GM21360 (cell line): ENCODE measurements at regions not wholly inside any gene's neighbourhood (a gene's known extent, or its start where the extent isn't known, plus 50 kb on each side); places are given as distances from the start of the nearest gene placed in this dataset.
A peak's percentile ranks its signal among the peaks of the same experiment; 100 is the strongest.

ENCODE experiments used
- ATAC-seq: cut with Tn5 transposase; IDR thresholded peaks from one replicate; pipeline ENCODE4 v1.9.1; 2021; ENCODE audit warnings: mild to moderate bottlenecking, moderate library complexity; ENCODE audit not compliant: unreplicated experiment

DNA sequence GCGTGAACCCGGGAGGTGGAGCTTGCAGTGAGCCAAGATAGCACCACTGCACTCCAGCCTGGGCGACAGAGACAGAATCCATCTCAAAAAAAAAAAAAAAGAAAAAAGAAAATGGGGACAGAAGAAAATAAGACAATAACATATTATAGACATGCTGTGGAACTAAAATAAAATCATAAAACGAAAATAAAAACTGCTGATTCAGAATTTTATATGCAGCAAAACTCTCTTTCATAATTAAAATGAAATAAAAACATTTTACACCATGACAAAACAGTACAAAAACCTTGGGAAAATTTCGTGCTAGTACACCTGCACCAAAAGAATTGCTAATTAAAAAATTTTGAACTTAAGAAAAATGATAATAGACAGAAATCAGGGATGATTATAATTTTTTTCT lies 2245.1 kb downstream of the PCDH9 start:
- ATAC-seq: no peak

- no peak for ATAC-seq
Measured at GRCh38 chr13:64962404-64962803, 2267.7 kb downstream of the PCDH9 start.

- no peak for ATAC-seq
Measured at GRCh38 chr13:64959276-64959675, 2270.9 kb downstream of the PCDH9 start.

DNA sequence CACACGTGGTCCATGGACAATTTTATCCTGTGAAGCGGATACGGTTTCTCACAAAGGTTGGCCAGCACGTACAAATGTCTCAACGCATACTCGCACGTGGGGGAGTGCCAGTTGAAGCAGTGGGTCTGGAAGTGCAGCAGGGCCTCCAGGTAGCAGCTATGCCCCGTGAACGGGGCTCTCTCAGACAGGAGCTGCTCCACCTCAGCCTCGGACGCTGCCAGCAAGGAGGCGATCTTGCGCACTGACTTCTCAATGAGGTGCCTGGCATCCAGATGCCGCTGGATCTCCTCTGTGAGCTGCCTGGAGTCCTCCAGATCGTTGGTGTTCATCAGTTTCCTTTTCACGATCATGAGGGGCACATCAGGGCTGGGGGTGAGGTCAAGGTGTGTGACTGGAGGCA lies 2272.0 kb downstream of the PCDH9 start:
- no peak for ATAC-seq

DNA sequence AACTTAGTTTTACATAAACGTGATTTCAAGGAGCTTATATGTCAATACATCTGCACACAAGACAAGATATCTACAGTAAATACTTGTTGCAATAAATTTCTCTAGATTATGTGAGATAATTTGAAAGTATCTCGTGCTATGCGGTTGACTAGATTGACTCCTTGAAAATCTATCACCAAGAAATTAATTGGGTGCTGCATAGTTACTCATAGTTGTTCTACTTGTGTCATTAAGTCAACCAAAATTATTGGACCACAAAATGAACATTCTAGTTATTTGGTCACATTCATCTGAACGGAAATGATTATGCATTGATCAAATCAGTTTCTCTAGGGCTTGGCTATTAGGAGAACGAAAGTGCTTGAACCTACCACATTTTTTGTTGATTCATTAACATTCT lies 2291.5 kb downstream of the PCDH9 start:
- ATAC-seq: no peak

DNA sequence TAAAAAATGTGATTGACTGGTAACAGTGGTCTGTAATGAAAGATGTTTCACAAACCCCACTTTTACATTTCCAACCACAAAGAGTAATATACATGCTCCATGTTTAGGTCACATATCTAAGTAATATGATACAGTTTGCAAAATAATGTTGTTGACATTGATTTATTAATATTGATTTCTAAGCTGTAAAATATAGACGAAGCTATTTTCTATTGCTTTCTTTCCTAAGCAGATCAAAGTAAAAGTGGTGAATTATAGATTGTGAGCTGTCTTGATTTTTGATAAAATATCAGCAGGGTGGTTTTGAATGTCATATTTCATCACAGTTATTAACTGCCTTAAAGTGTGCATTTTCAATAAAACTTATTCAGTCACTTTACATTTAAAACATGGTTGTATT lies 2292.8 kb downstream of the PCDH9 start:
- no peak for ATAC-seq

- no peak for ATAC-seq
Measured at GRCh38 chr13:64936879-64937278, 2293.3 kb downstream of the PCDH9 start.

DNA sequence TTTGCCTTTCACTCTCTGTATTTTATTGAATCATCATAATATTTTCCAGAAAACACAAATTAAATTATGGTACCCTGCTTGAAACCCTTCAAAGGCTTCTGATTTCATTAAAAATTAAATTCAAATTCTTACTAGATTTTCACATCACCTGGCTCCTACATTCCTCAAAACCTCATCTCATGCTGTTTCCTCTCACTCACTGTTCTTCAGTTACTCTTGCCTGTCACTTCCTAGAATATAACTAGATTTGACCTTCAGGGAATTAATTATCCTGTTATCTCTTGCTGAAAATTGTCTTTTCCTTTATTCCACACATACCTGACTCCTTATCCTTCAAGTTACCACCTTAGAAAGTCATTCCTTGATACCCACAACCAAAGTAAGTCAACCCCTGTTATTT lies 2294.7 kb downstream of the PCDH9 start:
- no peak for ATAC-seq

- no peak for ATAC-seq
Measured at GRCh38 chr13:64934569-64935362, 2295.4 kb downstream of the PCDH9 start.

DNA sequence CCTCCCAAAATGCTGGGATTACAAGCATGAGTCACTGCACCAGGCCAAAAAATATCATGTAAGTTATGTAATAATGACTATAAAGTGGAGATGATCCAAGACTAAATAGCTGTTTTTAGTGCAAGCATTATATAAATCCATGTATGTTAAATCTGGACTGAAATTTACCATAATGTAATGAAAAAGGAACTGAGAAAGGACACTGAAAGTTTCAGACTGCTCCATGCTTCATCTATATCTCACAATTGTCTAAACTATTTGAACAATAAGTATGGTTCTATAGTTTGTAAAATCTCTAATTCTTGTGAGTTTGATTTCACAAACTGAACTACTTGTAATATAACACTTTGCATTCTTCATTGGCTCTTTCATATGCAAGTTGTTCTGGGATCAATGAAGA lies 2299.5 kb downstream of the PCDH9 start:
- ATAC-seq: no peak

GRCh38 chr13:64928696-64929499 lies 2301.2 kb downstream of the PCDH9 start:
- ATAC-seq: peak; percentile 82

DNA sequence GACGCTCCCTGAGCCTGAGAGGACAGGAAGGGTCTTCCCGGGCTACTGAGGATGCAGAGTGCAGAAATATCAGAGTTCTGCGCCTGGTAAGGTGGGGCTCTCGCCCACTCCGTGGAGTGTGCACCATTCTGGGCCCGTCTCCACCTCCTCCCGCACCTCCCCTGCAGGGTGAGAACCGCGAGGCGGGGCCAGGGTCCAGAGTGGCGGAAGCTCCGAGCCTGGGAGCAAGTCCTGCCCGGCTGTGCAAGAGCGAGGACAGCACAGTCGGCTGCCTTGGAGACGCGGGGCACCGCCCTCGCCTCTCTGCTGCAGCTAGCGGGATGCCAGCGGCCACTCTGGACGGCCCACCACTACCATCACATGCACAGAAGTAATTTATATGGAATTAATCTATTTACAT lies 2304.4 kb downstream of the PCDH9 start:
- ATAC-seq: no peak

DNA sequence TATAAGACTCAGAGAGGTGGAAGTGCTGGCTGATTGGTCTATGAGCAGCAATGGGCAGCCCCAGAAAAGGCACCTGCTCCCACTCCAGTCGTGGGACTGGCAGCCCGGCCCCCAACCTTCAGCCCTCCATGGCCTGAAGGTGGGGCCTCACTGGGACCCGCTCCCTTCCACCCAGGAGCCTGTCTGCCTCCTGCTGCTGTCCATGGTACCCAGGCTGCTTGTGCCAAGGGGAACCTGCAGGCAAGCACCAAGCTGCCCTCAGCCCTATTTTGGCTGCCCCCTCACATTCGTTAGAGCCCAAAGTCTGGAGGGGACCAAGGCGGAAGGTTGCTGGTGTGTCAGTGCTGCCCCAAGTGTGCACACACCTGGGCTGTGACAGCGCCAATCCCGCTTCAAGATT lies 2304.9 kb downstream of the PCDH9 start:
- ATAC-seq: no peak

DNA sequence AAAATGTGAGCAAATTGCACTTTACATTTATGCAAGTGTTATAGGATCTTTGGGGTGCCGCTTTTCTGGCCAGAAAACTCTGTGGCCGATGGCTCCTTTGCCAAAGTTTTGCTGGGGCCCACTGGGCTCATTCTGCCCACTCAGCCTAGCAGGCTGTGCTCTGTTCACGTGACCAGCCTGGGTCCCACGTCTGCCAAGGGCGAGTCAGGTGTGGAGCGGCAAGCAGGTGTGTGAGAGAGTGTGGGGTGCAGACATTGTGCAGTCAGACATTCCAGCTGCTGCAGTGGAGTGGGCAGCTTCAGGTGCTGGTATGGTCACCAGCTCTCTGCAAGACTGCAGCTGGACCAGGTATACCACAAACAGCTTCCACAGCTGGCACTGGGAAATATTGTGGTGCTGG lies 2305.7 kb downstream of the PCDH9 start:
- ATAC-seq: no peak

GRCh38 chr13:64917566-64917965 lies 2312.6 kb downstream of the PCDH9 start:
- ATAC-seq: no peak

DNA sequence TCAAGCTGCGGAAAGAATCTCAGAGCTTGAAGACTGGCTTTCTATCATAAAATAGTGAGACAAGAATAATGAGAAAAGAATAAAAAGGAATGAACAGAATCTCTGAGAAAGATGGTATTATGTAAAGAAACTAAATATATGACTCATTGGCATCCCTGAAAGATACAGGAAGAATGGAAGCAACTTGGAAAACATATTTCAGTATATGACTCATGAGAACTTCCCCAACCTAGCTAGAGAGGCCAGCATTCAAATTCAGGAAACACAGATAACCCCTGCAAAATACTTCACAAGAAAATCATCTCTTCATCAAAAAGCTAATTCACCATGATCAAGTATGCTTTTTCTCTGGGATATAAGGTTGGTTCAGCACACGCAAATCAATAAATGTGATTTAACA lies 2318.0 kb downstream of the PCDH9 start:
- ATAC-seq: no peak

GRCh38 chr13:64910096-64910495 lies 2320.0 kb downstream of the PCDH9 start:
- no peak for ATAC-seq

DNA sequence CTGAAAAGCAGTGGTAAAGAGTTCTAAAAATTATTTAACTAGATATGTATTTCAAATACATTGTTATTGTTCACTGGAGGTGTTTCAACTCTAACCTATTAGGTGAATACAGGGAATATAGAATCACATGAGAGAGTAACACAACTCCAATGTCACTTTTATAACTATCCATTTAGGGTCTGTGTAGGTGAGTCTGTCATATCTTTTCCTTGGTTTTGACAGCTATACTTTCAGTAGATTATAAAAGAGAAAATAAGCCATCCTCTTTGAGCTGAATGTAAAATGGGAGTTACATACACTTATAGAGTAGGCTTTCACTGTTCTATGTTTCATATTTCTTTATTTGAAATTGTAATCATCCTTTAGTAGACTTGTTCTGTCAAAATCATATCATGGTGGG lies 2321.0 kb downstream of the PCDH9 start:
- ATAC-seq: no peak

DNA sequence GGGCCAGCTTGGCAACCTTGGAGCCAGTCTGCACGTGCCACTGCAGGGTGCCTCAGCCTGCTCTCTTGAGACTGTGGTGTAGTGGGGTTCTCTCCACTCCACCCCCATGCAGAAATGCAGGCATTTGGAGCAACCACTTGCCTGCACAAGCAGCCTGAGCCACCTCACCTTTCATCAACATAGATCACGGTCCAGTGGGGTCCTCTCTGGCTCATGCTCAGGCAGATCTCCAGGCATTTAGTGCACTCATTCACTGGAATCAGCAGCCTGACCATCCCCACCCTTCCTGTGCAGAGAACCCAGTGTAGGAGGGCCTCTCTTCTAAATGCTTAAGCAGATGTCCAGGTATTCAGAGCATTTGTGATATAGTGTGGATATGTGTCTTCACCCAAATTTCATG lies 2330.1 kb downstream of the PCDH9 start:
- no peak for ATAC-seq

DNA sequence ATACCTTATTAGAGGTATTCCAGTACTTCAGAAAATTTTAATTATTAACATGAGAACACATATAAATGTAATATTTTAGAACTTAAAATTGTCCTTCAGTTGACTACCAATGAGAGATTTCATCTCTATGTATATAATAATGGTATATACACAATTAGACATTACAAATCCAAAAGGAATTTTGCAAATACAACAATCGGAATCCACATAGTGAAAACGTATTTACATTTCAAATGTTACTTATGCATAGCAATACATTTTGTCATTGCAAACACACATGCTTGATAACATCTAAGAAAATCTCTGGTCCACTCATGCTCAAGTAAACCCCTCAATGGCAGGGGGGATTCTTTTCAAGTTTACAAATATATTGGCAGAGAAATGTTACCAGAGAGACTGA lies 2345.2 kb downstream of the PCDH9 start:
- no peak for ATAC-seq

GRCh38 chr13:64877176-64877575 lies 2353.0 kb downstream of the PCDH9 start:
- ATAC-seq: no peak

DNA sequence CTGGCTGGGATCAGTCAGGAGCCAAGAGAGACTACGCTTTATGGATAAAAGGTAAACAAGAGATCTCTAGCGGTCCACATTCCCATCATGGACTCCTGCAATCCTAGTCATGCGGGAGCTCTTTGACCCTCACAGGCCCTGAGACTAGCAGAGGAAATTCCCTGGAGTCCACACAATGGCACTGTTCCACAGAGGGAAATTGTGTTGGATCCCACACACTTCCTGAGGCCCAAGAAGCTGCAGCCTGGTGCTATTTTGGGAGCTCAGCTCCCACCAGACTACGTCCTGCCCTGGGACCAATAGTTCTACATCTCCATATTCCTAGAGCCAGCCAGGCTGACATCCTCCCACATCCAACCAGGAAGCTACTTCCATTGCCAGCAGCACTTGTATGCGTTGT lies 2358.4 kb downstream of the PCDH9 start:
- ATAC-seq: no peak
